Stimulated activated CD4-positive, alpha-beta T cell treated with anti-CD3 and anti-CD28 coated beads, Interleukin-12 subunit alpha, Interleukin-12 subunit beta, amount 100 ng/mL, for 24 hours (primary cell): ENCODE measurements at regions not wholly inside any gene's neighbourhood (a gene's known extent, or its start where the extent isn't known, plus 50 kb on each side); places are given as distances from the start of the nearest gene placed in this dataset.

Experiments used
- DNase-seq, 2 experiments: peaks; one replicate each; pipeline ENCODE4 v3.0.0-alpha.2; 2020; ENCODE audit warnings: low read depth in 2 of 2

DNA sequence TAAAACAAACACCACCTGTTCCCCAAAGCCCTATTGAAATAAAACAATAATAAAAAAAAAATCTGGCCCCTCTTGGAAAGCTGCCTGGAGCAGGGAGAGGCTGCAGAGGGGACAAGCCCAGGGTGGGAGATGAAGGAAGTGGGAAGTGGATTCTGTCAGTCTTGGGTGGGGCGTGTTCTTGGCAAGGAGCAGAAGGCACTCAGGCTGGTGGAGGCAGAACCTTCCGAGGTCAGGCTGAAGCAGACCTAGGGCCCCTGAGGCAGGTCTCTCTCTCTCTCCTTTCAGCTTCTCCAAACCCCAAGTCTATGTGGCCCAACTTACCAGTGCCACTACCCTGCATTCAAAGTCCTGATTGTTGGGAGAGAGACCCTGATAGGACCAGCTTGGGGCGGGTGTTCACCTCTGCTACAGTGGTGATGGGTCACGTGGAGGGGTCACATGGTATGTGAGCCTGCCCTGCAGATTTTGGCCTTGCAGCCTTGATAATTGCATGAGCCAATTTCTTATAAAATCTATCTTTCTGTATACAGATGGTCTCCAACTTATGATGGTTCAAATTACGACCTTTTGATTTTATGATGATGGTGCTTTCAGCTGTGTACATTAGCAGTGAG is 145.4 kb upstream of the C1orf174 start:
- DNase-seq: no peak

- DNase-seq: no peak
Measured at GRCh38 chr1:4046836-4047461, 146.9 kb upstream of the C1orf174 start.

DNA sequence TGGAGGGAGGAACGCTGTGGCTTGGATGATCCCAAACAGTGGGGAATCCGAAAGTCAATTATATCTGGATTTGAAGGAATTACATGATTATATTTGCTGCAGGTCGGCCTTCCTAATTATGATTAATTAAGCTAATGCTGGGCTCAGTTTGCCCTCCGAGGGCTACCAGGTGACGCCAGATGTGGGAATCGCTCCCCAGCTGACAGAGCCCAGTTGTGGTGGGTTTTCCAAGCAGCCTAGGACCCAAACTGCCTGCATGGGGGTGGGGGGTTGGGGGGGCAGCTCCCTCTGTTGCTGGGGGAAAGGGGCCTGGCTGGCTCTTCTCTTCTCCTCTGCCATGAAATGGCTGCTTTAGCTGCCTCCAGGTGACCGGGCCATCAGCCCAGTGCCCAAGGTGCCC is 147.6 kb upstream of the C1orf174 start:
- no peak for DNase-seq

- no peak for DNase-seq
Measured at GRCh38 chr1:4048076-4048475, 148.0 kb upstream of the C1orf174 start.

GRCh38 chr1:4048921-4049320 is 148.8 kb upstream of the C1orf174 start:
- DNase-seq: no peak

DNA sequence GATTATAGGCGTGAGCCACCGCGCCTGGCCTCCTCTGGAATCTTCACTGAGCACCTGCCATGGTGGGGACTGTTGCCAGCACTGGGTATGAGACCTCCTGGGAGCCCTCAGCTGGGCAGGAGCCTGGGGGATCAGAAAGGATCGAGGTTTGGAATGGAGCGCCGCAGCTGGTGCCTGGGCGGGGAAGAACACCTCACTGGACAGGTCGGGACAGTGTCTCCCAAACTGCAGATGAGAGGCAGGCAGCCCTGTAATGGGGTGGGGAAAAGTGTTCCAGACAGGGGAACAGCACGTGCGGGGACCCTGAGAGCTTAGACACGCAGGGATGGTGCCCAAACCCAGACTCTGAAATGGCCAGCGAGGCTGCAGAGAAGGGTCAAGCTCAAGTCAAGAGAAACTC is 150.9 kb upstream of the C1orf174 start:
- DNase-seq: no peak

- no peak for DNase-seq
Measured at GRCh38 chr1:4052657-4053056, 152.6 kb upstream of the C1orf174 start.

DNA sequence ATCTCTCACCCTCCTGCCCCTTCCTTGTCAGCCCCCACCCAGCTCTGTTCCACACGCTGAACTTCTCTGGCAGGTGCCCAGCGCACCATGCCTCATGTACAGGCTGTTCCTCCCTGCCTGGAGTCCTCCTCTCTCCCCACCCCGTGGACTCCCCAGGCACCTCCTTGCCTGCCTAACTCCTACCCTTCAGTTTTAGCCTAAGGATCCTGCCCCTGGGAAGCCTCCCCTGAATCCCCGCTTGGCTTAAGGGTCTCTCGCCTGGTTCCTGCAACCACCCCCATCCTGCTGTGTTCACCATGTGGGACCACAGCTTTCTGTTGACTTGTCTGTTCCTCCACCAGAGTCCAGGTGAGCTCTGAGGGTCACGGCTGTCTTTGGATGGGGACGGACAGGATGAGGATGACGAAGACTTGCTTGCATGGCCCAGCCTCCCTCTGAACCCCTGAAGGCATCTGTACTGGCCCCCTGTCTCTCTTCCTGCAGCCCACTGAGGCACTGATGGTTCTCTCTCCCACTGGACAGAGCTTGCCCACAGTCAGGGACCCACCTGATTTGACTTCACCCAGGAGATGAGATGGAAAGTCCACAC is 153.2 kb upstream of the C1orf174 start:
- DNase-seq: no peak

- no peak for DNase-seq
Measured at GRCh38 chr1:4053774-4054173, 153.7 kb upstream of the C1orf174 start.

DNA sequence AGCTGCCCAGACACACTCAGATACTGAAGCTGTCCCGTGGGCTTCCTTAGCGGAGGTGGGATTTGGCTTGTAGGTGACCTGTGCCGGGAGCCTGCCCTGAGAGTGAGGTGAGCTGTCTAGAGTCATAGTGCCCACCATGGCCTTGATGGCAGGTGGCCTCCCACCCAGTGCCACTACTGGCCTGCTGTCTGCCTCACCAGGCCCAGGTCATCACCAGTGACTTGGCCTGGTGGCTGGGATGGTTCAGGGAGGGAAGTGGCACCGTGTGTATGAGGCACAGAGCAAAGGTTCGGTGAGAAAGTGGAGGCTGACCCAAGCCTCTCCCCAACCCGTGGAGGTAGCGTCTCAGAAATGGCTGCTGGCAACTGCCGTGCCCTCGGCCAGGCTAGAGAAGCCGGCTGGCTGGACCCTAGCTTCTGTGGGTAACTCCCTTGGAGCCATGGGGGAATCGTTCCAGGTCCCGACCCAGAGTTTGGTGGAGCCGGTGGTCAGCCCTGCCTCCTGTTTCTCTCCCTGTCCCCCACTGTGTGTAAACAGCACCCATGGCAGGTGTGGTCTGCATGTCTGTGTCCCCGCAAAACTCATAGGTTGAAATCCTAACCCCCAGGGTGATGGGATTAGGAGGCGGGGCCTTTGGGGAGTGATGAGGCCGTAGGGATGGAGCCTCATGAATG is 155.4 kb upstream of the C1orf174 start:
- no peak for DNase-seq

- DNase-seq: no peak
Measured at GRCh38 chr1:4056422-4056821, 156.3 kb upstream of the C1orf174 start.

DNA sequence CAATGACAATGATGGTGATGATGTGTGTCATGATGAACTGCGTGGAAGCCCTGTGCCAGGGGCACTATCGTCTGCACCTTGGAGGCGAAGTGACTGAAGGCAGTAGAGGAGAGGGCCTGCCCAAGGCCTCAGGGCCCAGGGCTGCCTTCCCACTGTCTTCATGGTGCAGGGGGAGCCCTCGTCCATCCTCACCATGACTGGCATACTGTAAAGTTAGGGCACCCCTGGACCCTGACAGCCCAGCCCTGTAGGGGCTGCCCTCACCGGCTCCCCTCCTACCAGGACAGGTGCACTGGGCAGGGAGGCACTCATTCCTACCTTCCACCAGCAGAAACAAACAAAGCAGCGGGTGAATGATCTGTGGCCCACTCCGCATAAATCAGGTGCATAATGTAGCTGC is 156.9 kb upstream of the C1orf174 start:
- no peak for DNase-seq

- DNase-seq: no peak
Measured at GRCh38 chr1:4057603-4058002, 157.5 kb upstream of the C1orf174 start.

GRCh38 chr1:4058122-4058521 is 158.1 kb upstream of the C1orf174 start:
- DNase-seq: no peak

DNA sequence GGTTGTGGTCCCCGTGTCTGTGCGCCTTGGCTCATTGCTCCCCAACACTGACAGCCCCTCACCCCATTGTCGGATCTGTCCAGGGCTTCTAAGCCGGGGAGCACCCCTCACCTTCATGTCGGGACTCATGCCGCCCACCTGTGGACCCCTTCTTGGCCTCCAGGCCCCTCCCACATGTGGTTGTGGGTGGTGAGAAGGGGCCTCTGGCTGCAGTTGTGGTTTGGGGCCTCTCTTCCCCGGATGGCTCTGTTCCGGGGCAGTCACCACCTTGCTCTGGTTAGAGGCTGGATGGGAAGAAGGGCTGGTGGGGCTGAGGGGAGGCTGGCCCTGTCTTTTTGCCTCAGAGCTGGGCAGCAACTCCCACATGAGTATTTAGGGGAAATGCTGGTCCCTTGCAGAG is 158.6 kb upstream of the C1orf174 start:
- DNase-seq: no peak

DNA sequence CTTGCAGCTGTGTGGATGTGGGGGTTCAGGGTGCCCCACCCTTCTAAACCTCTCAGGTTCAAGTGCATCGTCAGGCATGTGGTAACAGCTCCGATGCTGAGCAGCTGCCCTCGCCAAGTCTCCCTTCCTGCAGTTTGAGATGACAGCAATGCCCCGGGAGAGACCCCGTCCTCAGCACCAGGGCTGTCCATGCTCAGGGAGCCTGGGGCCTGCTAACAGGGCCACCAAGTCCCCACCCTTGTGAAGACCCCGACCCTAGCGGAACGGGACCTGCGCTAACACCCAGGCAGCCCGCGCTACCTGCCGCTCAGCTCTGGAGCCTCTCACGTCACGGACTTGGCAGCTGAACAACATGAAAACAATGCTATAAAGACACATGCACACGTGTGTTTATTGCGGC is 159.2 kb upstream of the C1orf174 start:
- no peak for DNase-seq

DNA sequence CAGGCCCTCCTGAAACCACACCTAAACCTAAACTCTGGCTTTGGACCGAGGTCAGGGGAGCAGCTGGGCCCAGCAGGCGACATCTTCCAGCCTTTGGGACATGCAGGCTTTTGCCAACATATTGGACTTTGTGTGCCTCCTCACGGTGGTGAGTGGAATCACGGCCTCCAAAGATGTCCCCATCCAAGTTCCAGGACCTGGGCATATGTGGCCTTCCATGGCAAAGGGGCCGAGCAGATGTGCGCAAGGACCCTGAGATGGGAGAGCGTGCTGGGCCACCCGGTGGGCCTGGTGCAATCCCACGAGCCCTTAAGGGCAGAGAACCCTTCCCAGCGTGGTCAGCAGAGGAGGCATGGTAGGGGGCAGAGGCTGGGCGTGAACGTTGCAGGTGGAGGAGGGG is 160.8 kb upstream of the C1orf174 start:
- no peak for DNase-seq

DNA sequence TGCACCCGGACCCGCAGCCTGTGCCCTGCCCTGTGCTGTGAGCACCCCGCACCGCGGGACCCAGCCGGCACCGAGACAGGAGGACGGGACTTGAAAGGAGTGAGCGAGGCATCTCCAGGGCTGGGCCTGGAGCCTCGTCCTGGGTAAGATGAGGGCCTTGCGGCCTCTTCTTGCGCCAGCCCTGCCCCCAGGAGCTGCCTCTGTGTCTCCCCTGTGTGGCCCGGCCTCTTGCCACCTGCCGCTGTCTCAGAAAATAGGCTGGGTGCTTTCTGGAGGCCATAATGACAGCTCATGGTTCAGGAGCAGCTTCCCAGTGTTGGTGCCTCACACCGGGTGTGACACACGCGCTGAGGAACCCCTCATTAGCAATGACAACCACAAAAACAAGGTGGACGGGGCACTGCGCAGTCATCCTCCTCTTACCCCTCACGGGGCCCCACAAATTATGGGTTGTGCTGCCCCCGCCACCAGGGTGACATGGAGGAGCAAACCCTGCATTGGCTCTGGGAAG is 161.5 kb upstream of the C1orf174 start:
- DNase-seq: no peak

GRCh38 chr1:4062041-4062440 is 162.0 kb upstream of the C1orf174 start:
- no peak for DNase-seq

- DNase-seq: no peak
Measured at GRCh38 chr1:4062560-4062959, 162.5 kb upstream of the C1orf174 start.

- DNase-seq: no peak
Measured at GRCh38 chr1:4062992-4063391, 162.9 kb upstream of the C1orf174 start.

DNA sequence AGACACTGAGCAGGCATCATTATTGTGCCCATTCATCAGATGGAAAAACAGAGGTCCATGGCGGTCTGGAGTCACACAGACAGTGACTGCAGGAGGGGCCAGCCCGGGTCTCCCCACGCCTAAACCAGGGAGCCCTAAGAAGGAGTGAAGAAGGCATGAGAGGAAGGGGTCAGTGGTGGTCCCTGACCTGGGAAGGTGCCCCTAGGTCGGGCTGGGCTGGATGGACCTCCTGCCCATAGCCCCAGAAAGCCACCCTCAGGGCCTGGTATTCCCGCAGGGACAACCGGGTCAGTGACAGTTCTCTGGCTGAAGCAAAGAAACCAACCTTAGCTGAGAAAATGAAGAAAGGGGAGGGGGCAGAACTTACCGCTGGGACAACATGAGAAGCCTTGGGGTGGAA is 163.4 kb upstream of the C1orf174 start:
- DNase-seq: no peak
